Ramos (cell line): ENCODE measurements at regions not wholly inside any gene's neighbourhood (a gene's known extent, or its start where the extent isn't known, plus 50 kb on each side); places are given as distances from the start of the nearest gene placed in this dataset.
"Not testable (repeated sequence)": the region's sequence is repeated elsewhere in the genome, so short reads cannot be mapped to it uniquely, and the experiment has no call there.

Source experiments
- in situ Hi-C: fragments of 300-500 bp; cut with MboI; formaldehyde crosslinking; loops from one replicate; pipeline ENCODE4 v1.14.3; 2022; ENCODE audit warnings: low sequenced_read_pairs; ENCODE audit not compliant: unreplicated experiment

DNA sequence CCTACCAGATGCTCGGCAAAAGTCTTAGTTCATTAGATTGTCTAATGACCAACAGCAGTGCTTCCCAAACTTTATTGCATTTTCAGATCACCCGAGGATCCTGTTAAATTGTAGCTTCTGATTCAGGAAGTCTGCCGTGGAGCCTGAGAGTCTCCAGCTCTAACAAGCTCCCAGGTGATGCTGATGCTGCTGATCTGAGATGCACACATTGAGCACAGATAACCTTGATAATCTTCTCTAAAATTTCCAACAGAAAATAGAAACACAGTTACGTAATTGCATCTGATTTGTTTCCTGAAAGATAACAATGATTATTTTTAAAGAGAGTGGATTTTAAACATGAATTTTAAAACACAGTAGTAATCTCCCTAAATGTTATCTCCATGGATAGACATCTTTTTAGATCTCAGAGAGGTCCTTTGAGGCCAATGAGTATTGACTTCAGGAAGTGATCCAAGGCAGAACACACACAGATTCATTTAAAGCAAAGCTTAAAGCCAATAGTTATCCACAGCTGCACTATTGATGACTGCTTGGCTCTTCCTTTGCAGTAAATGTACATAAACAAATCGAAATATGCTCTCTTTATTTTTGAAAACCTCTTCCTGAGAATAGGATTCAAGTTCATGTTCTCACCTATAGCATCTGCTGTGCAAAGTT is 122.8 kb upstream of the TNPO1 start:
- in situ Hi-C loops, result no loop called here

DNA sequence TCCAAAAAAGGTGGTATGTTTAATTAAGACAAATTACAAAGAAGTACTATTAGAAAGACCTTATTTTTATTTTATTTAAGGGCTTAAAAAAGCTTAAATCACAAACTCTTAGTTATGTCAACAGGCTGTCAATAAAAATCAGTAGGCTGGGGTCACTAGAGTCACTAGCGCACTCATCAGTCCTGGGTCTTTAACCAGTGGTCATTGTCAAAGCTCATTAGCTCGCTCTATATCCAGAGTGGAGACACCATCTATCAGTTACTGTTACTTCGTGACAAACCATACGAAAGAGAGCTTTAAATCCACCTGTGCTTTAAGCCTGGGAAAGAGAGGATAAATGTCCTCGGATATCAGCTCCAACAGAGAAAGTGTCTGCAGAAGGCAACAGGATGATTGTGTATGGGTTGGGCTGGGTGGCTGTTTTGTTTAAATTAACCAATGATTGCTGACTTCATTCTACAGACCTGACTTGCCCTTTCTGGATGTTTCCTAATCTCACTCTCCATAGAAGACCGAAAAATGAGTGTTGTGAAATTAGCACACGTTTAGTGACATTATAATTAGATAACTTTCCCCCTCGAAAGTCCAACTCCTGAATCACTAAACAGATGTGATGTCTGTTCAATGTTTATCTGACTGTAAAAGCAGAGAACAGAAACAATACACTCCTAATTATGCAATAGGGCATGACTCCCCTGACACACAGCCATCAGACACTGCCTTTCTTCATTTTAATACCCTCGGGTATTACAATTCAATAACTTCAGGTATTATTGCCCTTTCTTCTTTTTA is 123.6 kb upstream of the TNPO1 start:
- in situ Hi-C loops, result no loop called here

DNA sequence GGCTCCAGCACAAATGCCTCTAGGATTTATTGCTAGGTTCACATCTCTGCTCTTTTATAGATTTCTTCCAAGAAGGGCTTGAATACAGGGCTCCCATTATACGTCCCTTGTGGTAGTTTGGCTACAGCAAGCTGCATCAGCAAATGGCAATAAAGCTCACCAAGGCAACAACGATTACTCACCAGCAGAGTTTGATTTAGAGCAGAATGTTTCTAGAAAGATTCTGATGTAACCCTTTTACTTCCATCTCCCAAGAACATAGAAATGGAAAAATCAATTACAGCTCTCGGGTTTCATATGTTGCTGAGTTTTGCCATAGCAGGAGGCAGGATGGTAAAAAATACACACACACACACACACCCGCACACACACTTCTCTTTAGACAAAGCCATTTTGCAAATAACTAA is 124.2 kb upstream of the TNPO1 start:
- in situ Hi-C loops, result no loop called here

DNA sequence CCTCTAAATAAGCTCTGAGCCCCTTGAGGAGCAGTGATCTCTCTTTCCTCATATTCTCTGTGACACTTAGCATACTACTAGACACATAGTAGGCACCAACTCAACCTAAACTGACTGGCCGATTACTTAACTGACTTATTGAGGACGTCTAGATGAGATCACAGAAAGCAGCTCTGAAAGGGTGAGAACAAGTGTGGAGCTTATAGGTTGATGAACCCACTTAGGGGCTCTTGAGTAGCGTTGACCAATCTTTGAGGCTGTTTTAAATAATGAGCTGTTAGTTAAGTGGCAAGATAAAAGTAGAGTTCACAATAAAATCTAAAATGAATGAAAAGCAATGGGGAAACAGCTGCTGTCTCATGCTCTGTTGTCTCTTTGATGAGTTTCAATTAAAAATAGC is 124.7 kb upstream of the TNPO1 start:
- in situ Hi-C loops, result no loop called here

DNA sequence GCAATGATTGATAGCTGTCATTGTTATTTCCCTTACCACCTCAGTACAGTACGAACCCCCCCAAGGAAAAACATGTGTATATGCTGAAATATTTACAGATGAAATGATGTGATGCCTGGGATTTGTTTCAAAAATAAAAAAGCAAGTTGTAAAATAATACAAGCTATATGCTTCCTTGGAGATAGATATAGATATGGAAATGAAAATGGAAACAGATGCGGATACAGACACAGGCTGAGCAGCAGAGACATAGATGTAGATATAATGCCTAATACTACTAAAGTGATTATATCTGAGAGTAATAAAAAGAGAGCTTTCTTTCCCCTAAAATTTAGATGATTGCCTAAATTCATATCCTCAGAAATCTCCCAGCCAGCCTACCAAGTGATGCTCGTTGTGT is 127.5 kb upstream of the TNPO1 start:
- in situ Hi-C loops, result no loop called here

DNA sequence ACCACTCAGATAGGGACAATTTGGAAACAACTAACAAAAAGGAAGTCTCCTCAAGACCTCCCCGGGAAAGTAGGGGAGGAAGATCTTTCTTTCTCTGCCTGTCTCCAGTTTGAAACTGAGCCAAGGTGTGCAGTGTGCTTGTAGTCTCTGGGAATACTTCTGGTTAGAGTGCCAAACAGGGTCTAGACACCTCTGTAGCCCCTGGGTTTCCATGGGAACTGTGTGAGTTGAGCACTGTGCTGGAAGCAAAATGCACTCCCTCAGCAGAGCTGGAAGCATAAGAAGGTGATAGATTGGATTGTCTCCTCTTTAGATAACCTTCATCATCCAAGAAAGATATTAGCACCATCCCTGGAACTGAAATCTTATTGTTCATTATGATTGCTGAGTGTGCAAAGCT is 129.2 kb upstream of the TNPO1 start:
- in situ Hi-C loops, result no loop called here

DNA sequence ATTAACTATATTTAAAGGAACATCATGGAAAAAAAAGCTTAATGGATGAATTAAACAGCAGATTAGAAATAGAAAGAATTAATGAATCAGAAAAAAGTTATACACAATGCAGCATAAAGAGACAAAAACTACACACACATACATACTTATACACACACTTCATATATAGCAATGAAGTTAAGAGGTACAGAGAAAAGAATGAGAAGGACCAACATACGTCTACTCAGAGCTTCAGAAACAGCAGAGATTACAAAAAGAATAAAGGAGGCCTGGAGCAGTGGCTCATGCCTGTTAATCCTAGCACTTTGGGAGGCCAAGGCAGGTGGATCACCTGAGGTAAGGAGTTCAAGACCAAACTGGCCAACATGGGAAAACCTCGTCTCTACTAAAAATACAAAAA is 133.9 kb upstream of the TNPO1 start:
- in situ Hi-C loops, result no loop called here

DNA sequence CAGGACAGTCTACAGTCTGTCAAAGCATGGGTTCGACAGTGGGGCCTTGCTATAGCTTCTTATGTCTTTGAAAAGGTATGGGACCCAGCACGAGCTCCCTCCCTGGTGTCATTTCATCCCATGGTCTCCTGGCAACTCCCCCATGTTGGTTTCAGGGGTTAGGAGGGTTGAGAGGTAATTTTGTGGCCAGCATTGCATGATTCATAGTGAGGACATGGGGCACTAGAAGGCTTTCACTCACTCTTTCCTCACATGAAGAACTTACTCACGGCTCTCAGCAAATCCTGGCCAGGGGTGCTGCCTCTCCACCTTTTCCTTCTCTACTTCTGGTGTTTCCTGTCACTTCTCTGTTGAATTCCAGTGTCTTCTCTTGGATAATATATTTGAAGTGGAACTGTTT is 134.7 kb upstream of the TNPO1 start:
- in situ Hi-C loops, result no loop called here

DNA sequence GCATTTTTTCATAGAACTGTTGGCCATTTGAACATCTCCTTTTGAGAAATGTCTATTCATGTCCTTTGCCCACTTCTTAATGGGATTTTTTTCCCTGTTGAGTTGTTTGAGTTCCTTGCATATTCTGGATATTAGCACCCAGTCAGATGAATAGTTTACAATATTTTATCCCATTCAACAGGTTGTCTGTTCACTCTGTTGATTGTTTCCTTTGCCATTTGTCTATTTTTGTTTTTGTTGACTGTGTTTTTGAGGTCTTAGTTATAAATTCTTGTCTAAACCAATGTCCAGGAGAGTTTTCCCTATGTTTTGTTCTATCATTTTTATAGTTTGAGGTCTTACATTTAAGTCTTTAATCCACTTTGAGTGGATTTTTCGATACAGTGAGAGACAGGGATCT is 139.0 kb upstream of the TNPO1 start:
- in situ Hi-C loops, result no loop called here

DNA sequence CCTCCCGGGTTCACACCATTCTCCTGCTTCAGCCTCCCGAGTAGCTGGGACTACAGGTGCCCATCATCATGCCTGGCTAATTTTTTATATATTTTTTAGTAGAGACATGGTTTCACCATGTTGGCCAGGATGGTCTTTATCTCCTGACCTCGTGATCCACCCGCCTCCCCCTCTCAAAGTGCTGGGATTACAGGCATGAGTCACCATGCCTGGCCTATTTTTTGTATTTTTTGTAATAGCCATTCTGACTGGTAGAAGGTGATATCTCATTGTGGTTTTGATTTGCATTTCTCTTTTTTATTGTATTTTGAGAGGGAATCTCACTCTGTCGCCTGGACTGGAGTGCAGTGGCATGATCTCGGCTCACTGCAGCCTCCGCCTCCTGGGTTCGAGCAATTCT is 139.6 kb upstream of the TNPO1 start:
- in situ Hi-C loops, result not testable (repeated sequence)

DNA sequence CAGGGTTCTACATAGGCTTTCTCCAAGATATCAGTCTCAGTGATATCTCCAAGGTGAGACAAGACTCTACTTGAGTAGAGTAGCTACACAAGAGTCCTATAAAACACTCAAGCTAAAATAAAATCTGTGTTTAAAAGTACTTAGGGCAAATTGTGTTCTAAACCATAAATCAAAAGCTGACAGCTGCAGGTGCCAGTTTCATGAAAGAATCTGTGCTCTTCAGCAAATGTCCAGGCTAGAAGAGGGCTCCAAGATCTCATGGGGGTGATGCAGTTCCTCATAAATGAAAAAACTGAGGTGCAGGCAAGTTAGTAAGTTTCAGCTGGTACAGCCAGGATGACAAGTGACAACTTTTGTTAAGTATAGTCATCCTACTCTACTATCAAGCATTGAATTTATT is 142.8 kb upstream of the TNPO1 start:
- in situ Hi-C loops, result no loop called here

DNA sequence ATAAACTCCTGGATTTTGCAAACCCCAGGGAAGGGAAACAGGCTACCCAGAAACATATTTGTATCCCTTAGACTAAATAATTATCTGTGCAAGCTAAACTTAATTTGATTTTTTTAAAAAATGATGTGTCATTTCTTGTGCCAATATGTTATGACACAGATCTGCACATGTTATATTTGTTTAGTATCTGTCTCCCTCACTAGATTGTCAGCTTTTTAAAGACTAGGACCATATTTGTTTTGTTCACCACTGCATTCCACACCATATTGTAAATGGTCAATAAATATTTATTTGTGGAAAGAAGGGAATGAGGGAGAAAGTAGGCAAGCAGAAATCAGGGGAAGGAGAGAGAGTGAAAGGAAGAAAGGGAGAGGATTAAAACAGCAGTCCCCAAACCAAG is 143.3 kb upstream of the TNPO1 start:
- in situ Hi-C loops, result no loop called here

DNA sequence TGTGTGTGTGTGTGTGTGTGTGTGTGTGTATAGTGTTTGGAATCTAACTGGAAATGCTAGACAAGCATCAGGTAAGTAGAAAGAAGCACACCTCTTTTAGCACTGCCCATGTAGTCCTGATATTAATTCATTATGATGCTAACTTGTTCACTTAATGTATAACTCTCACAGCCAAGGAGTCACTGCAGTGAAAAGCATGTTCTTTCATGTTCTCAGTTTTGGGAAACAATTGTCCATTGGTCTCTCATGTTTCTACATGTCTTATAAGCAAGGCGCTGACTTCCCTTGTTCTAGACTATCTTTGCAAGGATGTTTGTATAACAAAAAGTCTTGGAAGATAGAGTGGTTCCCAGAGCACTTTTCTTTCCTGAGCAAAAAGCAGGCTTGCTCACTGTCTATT is 148.8 kb upstream of the TNPO1 start:
- in situ Hi-C loops, result no loop called here

DNA sequence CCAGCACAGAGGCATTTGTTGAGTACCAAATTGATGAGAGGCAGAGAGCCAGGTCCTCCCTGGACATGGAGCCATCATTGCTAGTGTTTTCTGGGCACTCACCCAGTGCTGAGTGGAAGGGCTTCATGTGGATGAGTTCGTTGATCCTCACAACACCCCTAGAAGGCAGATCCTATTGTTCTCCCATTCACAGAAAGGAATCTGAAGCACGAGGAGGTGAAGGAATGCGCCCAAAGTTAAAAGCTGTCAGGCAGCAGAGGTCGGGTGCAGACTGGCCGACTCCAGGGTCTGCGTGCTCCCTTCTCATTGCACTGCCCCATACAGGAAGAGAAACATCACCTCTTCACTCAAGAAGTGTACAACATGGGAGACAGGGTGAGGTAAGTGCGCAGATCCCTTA is 153.5 kb upstream of the TNPO1 start:
- in situ Hi-C loops, result no loop called here

DNA sequence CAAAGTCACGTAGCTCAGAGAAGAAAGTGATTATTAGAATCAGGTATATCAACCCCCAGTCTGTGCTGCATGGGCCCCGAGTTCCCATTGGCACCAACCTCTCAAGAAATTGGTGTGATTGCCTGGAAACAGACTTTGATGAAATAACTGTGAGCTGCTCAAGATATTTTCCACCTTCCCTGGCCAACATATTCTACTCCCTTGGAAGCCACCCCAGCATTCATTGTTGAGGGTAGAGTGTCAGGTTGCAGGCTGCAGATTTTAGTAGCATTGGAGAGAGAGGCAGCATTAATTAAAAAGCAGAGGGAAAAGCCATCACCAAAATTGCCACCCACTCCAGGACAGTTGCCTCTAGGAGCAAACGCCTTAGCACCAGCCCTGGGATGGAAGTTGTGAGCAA is 154.2 kb upstream of the TNPO1 start:
- in situ Hi-C loops, result no loop called here

DNA sequence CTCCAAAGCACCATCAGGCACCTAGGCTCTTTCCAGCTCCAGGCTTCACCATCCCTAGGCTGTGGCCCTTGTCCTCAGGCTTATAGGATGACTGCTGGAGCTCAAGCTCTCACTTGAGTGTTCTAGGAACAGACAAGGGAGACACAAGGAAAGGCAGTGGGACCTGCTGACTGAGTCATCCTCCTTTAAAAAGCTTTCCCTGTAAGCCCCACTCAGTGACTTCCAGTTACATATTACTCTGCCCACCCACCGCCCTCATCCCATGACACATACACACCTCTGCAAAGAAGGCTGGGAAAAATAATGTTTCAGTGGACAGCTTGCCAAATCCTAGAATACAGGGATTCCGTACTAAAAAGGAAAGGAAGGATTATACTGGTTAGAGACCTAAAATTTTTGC is 154.2 kb upstream of the ZNF366 start:
- in situ Hi-C loops, result no loop called here

DNA sequence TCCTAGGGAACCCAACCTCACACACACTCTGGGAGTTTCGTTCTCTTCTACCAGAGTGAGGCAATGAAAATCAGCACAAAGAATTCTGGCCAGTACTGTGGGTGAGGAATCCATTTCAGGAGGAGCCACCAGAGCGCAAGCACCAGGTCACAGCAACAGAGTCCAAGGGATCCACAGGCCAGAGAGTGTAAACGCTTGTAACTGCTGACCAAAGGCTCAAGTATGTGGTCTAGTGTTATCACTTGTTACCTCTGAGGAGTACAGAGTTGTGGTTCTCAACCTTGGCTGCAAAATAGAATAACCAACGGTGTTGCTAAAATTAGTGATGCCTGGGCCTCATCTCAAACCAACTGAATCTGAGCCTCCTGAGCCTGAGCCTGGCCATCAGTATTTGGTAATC is 152.5 kb upstream of the ZNF366 start:
- in situ Hi-C loops, result no loop called here

DNA sequence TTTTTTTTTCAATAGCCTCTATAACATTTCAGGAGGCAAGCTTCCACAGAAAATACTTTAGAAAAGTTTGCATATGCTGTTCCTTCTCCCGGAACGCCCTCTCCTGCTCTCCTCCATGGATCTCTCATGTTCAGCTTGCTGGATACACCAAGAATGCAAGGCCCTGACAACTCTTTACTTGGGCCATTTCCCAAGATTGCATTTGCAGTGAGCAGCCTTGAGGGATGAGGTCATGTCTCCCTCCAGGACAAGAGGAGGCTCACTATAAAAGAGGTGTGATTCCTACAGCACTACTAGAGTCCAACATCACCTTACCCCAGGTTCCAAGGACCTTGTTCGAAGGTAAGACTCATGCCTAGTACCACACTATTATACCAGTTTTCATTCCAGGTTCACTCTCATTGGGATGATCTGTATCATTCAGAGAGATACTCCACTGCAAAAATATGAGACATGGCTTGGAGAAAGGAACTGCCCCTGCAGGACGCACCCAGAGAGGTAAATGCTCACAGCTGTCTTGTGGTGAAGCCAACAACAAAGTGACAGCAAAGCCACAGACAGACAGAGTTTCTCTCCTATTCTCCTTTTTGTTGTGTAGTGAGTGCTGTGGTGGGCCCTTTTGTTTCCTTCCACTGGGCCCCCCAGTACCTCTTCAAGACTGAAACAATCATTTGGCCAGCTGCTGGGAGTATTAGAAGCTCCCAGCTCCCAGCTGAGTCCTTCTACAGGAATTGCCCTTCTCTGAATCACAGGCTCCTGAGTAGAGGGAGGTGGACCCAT is 151.7 kb upstream of the ZNF366 start:
- in situ Hi-C loops, result no loop called here

DNA sequence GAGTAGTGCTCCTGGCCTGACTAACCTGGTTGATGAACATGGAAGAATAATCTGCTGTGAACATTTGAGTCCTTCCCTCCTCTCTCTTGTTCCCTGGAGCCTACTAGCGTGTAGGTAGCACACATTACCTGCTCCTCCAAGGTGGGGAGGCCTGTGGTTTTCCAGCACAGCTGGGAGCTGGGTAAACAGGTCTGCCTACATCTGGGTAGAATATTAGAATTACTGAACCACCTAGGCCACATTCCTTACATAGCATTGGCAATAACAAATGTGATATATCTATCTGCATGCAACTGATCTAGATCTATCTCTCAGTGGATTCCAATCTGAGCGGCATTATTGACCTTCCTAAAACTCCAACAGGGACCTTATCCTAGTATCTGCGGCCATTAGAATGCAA is 151.0 kb upstream of the ZNF366 start:
- in situ Hi-C loops, result no loop called here

DNA sequence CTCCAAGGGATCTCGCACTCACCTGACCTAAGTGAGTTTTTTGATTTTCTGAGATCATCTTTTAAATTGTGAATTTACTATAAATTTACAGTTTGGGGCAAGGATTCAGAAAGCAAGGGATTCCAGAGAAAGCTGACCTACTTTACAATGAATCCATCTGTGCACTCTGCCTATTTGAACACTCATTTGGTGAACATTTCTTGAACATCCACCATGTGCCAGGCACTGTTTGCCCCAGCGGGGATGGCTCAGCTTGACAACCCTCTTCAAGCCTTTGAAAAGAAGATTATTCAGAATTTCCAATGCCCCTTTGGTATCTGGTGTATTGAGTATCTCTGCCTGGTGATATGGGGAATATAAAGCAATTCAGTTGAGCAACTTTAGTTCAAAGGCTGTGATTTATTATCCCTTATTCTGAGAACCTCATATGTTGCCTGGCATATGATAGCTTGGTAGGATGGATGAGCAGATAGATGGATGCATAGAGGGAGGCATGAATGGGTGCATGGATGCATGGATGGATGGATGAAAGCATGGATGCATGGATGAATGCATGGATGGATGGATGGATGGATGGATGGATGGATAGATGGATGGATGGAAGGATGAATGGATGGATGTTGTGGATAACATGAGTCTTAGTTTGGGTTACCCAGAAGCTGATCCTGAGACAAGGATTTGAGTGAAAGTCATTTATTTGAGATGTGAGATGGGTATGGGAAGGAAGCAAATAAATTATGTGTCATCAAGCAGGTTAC is 149.7 kb upstream of the ZNF366 start:
- in situ Hi-C loops, result no loop called here

DNA sequence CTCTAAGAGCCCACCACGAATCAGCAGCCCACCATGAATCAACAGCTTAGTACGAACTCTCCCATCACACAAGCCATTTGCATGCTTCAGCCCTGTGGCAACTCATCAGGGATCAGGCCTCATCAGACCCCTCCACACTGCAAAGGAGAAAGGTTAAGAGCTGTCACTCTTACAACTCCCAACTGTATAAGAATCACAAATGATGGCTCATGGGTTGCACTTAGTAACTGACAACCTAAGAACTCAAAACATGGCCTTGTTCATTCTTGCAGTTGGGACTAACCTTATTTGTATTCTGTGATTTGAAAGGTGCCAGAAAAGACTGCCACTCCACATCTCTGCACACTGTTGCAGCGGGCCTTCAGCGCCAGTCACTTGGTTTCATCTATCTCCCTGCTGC is 149.1 kb upstream of the ZNF366 start:
- in situ Hi-C loops, result no loop called here
